Liver (tissue), 8 donors: ENCODE measurements at regions not wholly inside any gene's neighbourhood (a gene's known extent, or its start where the extent isn't known, plus 50 kb on each side); places are given as distances from the start of the nearest gene placed in this dataset.

ENCODE experiments used
- DNase-seq: peaks from one replicate; pipeline ENCODE4 v3.0.0-alpha.2; 2017; ENCODE audit warnings: low spot score
- H3K27ac ChIP-seq, 2 donors: one replicate each; pipeline ENCODE4 v1.7.0; 2013; ENCODE audit warnings: inconsistent platforms in 2 of 2, low read length in 2 of 2, control low read depth in 1 of 2, low read depth in 1 of 2, mild to moderate bottlenecking in 1 of 2
- H3K27me3 ChIP-seq, 4 donors: one replicate each; pipeline versions ENCODE4 v1.6.1 to v1.7.0; 2013; ENCODE audit warnings: low read length in 3 of 4, inconsistent platforms in 1 of 4, mild to moderate bottlenecking in 1 of 4, moderate library complexity in 1 of 4; ENCODE audit not compliant: control insufficient read depth in 4 of 4, insufficient read depth in 4 of 4
- H3K36me3 ChIP-seq, 4 donors: one replicate each; pipeline versions ENCODE4 v1.6.1 to v1.7.0; 2013; ENCODE audit warnings: low read length in 3 of 4, mild to moderate bottlenecking in 3 of 4, low read depth in 1 of 4, moderate library complexity in 1 of 4; ENCODE audit not compliant: control insufficient read depth in 4 of 4, insufficient read depth in 3 of 4
- H3K4me1 ChIP-seq, 4 donors: one replicate each; pipeline versions ENCODE4 v1.6.1 to v1.7.0; 2013; ENCODE audit warnings: low read length in 3 of 4, mild to moderate bottlenecking in 3 of 4, moderate library complexity in 1 of 4; ENCODE audit not compliant: control insufficient read depth in 4 of 4, insufficient read depth in 4 of 4
- H3K4me3 ChIP-seq, 3 donors: one replicate each; pipeline versions ENCODE4 v1.6.1 to v1.7.0; 2013; ENCODE audit warnings: low read length in 3 of 3, control low read depth in 1 of 3, low read depth in 1 of 3, mild to moderate bottlenecking in 1 of 3
- H3K9ac ChIP-seq, 2 donors: one replicate each; pipeline ENCODE4 v1.7.0; 2013; ENCODE audit warnings: low read length in 2 of 2, mild to moderate bottlenecking in 2 of 2, moderate library complexity in 2 of 2, control low read depth in 1 of 2, low read depth in 1 of 2
- H3K9me3 ChIP-seq, 4 donors: one replicate each; pipeline versions ENCODE4 v1.6.1 to v1.7.0; 2013; ENCODE audit warnings: low read length in 3 of 4; ENCODE audit not compliant: control insufficient read depth in 4 of 4
- EGR1 ChIP-seq, 2 donors: IDR thresholded peaks; 2 replicates each; pipeline ENCODE4 v1.6.1; 2016 to 2018; ENCODE audit warnings: antibody characterized with exemption in 2 of 2, low read depth in 2 of 2
- FOXA1 ChIP-seq: IDR thresholded peaks from 2 replicates; pipeline ENCODE4 v1.6.1; 2016; ENCODE audit warnings: antibody characterized with exemption
- FOXA2 ChIP-seq: IDR thresholded peaks from 2 replicates; pipeline ENCODE4 v1.6.1; 2016; ENCODE audit warnings: antibody characterized with exemption
- GABPA ChIP-seq, 2 donors: IDR thresholded peaks in 1 of 2; conservative IDR thresholded peaks in 1 of 2; 2 replicates each; pipeline ENCODE4 v1.6.1; 2016; ENCODE audit warnings: antibody characterized with exemption in 2 of 2, mild to moderate bottlenecking in 1 of 2, moderate library complexity in 1 of 2
- HNF4A ChIP-seq, 2 donors: conservative IDR thresholded peaks; 2 replicates each; pipeline ENCODE4 v1.6.1; 2016; ENCODE audit warnings: antibody characterized with exemption in 2 of 2, mild to moderate bottlenecking in 2 of 2
- HNF4G ChIP-seq: IDR thresholded peaks from 2 replicates; pipeline ENCODE4 v1.6.1; 2016; ENCODE audit warnings: antibody characterized with exemption
- JUND ChIP-seq, 2 donors: IDR thresholded peaks; 2 replicates each; pipeline ENCODE4 v1.6.1; 2016; ENCODE audit warnings: antibody characterized with exemption in 2 of 2
- NR2F2 ChIP-seq: IDR thresholded peaks from 2 replicates; pipeline ENCODE4 v1.6.1; 2016; ENCODE audit warnings: antibody characterized with exemption
- RAD21 ChIP-seq, 2 donors: IDR thresholded peaks; 2 replicates each; pipeline ENCODE4 v1.6.1; 2016; ENCODE audit warnings: antibody characterized with exemption in 2 of 2, mild to moderate bottlenecking in 2 of 2
- RXRA ChIP-seq, 2 donors: IDR thresholded peaks; 2 replicates each; pipeline ENCODE4 v1.6.1; 2017 to 2018; ENCODE audit warnings: antibody characterized with exemption in 2 of 2, mild to moderate bottlenecking in 1 of 2
- SP1 ChIP-seq: IDR thresholded peaks from 2 replicates; pipeline ENCODE4 v1.6.1; 2018; ENCODE audit warnings: antibody characterized with exemption, mild to moderate bottlenecking
- TAF1 ChIP-seq: conservative IDR thresholded peaks from 2 replicates; pipeline ENCODE4 v1.6.1; 2016; ENCODE audit warnings: antibody characterized with exemption, mild to moderate bottlenecking
- YY1 ChIP-seq: IDR thresholded peaks from 2 replicates; pipeline ENCODE4 v1.6.1; 2016; ENCODE audit warnings: antibody characterized with exemption, mild to moderate bottlenecking
- WGBS: extraction: QIAGEN DNeasy Blood & Tissue Kit; methylation state at CpG from one replicate; pipeline ENCODE4 v1.1.7; 2013; 5-methylcytosine and 5-hydroxymethylcytosine counted together
- TF ChIP-seq, protein P1 (sequence below): fragments of 150-350 bp; IDR thresholded peaks from 2 replicates; pipeline ENCODE4 v1.5.1; 2017; ENCODE audit warnings: improper control_type of control experiment, low read depth, low read length; ENCODE audit not compliant: missing input control
- TF ChIP-seq, protein P2 (sequence below): IDR thresholded peaks from 2 replicates; pipeline ENCODE4 v1.6.1; 2016; ENCODE audit warnings: antibody characterized with exemption, mild to moderate bottlenecking
- TF ChIP-seq, protein P3 (sequence below): IDR thresholded peaks from 2 replicates; pipeline ENCODE4 v1.6.1; 2016; ENCODE audit warnings: antibody characterized with exemption
- TF ChIP-seq, protein P4 (sequence below): IDR thresholded peaks from 2 replicates; pipeline ENCODE4 v1.6.1; 2016; ENCODE audit warnings: antibody characterized with exemption
- donor health status: healthy.
- donor health status: healthy.
- donor health status: healthy.
- donor health status: healthy.
- donor health status: healthy.

DNA sequence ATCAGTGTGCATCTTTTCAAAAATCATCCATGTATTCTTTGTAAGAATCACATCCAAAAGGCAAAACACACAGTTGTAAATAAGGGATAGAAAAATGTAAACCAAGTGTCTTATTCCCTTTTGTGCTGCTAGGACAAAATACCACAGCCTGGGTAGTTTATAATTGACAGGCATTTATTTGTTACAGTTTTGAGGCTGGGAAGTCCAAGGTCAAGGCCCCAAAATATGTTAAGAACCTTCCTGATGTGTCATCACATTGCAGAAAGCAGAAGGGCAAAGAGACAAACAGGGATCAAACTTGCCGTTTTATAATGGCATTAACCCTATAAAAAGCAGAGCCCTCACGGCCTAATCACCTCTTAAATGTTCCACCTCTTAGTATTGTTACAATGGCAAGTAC is 364.8 kb downstream of the MED10 start:
- 60% methylated on average over 2 of the region's 2 CpGs for WGBS
- no peaks in the 10 kb centered on the region for H3K36me3 ChIP-seq
- peaks cover 0 to under 1% (median 0%) of the 10 kb centered on the region in 4 donors for H3K9me3 ChIP-seq
- TF ChIP-seq EGR1 (IDR thresholded peaks at IDR 0.05; ENCODE audit: low read depth in 2 of 2): no peak
- TF ChIP-seq HNF4A (conservative IDR thresholded peaks at IDR 0.05): no peak
- no peak for TF ChIP-seq HNF4G
- TF ChIP-seq TAF1: no peak
- TF ChIP-seq GABPA (IDR thresholded peaks at IDR 0.05 in 1 of 2, conservative IDR thresholded peaks at IDR 0.05 in 1 of 2): no peak
- TF ChIP-seq SP1: no peak
- TF ChIP-seq NR2F2: no peak
- TF ChIP-seq, protein P1, sequence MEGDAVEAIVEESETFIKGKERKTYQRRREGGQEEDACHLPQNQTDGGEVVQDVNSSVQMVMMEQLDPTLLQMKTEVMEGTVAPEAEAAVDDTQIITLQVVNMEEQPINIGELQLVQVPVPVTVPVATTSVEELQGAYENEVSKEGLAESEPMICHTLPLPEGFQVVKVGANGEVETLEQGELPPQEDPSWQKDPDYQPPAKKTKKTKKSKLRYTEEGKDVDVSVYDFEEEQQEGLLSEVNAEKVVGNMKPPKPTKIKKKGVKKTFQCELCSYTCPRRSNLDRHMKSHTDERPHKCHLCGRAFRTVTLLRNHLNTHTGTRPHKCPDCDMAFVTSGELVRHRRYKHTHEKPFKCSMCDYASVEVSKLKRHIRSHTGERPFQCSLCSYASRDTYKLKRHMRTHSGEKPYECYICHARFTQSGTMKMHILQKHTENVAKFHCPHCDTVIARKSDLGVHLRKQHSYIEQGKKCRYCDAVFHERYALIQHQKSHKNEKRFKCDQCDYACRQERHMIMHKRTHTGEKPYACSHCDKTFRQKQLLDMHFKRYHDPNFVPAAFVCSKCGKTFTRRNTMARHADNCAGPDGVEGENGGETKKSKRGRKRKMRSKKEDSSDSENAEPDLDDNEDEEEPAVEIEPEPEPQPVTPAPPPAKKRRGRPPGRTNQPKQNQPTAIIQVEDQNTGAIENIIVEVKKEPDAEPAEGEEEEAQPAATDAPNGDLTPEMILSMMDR: no peak
- TF ChIP-seq FOXA2: no peak
- no peak overlapping the region for H3K9ac ChIP-seq
- no peaks in the 10 kb centered on the region for H3K27me3 ChIP-seq
- no peak overlapping the region for H3K4me3 ChIP-seq
- DNase-seq: no peak
- H3K4me1 ChIP-seq: no peaks in the 10 kb centered on the region
- no peak overlapping the region for H3K27ac ChIP-seq

DNA sequence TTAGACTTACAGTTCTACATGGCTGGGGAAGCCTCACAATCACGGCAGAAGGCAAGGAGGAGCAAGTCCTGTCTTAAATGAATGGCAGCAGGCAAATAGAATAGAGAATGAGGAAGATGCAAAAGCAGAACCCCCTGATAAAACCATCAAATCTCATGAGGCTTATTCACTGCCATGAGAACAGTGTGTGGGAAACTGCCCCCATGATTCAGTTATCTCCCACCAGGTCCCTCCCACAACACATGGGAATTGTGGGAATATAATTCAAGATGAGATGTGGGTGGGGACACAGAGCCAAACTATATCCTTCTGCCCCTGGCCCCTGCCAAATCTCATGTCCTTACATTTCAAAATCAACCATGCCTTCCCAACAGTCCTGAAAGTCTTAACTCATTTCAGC is 367.1 kb downstream of the MED10 start:
- no peak overlapping the region for H3K9ac ChIP-seq
- H3K27me3 ChIP-seq: no peaks in the 10 kb centered on the region
- no peaks in the 10 kb centered on the region for H3K9me3 ChIP-seq
- no peaks in the 10 kb centered on the region for H3K4me1 ChIP-seq
- no peaks in the 10 kb centered on the region for H3K36me3 ChIP-seq
- no peak for TF ChIP-seq SP1
- TF ChIP-seq GABPA (IDR thresholded peaks at IDR 0.05 in 1 of 2, conservative IDR thresholded peaks at IDR 0.05 in 1 of 2): no peak
- no peak for TF ChIP-seq HNF4A (conservative IDR thresholded peaks at IDR 0.05)
- TF ChIP-seq FOXA1: no peak
- TF ChIP-seq, protein P2, sequence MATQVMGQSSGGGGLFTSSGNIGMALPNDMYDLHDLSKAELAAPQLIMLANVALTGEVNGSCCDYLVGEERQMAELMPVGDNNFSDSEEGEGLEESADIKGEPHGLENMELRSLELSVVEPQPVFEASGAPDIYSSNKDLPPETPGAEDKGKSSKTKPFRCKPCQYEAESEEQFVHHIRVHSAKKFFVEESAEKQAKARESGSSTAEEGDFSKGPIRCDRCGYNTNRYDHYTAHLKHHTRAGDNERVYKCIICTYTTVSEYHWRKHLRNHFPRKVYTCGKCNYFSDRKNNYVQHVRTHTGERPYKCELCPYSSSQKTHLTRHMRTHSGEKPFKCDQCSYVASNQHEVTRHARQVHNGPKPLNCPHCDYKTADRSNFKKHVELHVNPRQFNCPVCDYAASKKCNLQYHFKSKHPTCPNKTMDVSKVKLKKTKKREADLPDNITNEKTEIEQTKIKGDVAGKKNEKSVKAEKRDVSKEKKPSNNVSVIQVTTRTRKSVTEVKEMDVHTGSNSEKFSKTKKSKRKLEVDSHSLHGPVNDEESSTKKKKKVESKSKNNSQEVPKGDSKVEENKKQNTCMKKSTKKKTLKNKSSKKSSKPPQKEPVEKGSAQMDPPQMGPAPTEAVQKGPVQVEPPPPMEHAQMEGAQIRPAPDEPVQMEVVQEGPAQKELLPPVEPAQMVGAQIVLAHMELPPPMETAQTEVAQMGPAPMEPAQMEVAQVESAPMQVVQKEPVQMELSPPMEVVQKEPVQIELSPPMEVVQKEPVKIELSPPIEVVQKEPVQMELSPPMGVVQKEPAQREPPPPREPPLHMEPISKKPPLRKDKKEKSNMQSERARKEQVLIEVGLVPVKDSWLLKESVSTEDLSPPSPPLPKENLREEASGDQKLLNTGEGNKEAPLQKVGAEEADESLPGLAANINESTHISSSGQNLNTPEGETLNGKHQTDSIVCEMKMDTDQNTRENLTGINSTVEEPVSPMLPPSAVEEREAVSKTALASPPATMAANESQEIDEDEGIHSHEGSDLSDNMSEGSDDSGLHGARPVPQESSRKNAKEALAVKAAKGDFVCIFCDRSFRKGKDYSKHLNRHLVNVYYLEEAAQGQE: no peak
- TF ChIP-seq TAF1: no peak
- TF ChIP-seq, protein P3, sequence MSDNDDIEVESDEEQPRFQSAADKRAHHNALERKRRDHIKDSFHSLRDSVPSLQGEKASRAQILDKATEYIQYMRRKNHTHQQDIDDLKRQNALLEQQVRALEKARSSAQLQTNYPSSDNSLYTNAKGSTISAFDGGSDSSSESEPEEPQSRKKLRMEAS: no peak
- TF ChIP-seq, protein P4, sequence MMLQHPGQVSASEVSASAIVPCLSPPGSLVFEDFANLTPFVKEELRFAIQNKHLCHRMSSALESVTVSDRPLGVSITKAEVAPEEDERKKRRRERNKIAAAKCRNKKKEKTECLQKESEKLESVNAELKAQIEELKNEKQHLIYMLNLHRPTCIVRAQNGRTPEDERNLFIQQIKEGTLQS: no peak
- no peak for TF ChIP-seq EGR1 (IDR thresholded peaks at IDR 0.05; ENCODE audit: low read depth in 2 of 2)
- no peak for TF ChIP-seq NR2F2
- TF ChIP-seq FOXA2: no peak
- TF ChIP-seq YY1: no peak
- TF ChIP-seq RAD21 (IDR thresholded peaks at IDR 0.05): no peak
- TF ChIP-seq JUND (IDR thresholded peaks at IDR 0.05): no peak
- TF ChIP-seq HNF4G: no peak
- no peak for TF ChIP-seq RXRA (IDR thresholded peaks at IDR 0.05)
- TF ChIP-seq, protein P1: no peak
- DNase-seq: no peak
- no peak overlapping the region for H3K27ac ChIP-seq
- 60% methylated on average over 1 of the region's 1 CpG for WGBS
- no peak overlapping the region for H3K4me3 ChIP-seq
